ENCODE measurements at regions not wholly inside any gene's neighbourhood (a gene's known extent, or its start where the extent isn't known, plus 50 kb on each side); places are given as distances from the start of the nearest gene placed in this dataset.

DNA sequence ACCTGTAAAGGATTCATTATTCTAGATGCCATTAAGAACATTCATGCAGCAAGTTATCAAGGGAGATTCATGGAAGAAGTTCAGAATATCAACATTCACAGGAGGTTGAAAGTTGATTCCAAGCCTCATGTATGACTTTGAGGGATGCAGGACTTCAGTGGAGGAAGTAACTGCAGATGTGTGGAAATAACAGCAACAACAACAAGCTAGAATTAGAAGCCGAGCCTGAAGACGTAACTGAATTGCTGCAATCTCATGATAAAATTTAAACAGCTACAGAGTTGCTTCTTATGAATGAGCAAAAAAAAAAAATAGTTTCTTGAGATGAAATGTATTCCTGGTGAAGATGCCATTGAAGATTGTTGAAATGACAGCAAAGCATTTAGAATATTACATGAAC, 73.3 kb upstream of the NXT1 start:
- no peak for TF ChIP-seq YY1 (IDR thresholded peaks at IDR 0.05; ENCODE audit: insufficient read depth, insufficient read length)
- TF ChIP-seq ZNF274 (IDR thresholded peaks at IDR 0.05; ENCODE audit: low read depth, low read length), result no peak
